GM23338 (cell line): ENCODE measurements at regions not wholly inside any gene's neighbourhood (a gene's known extent, or its start where the extent isn't known, plus 50 kb on each side); places are given as distances from the start of the nearest gene placed in this dataset.

Experiments used
- ATAC-seq: fragments of 200-7000 bp; cut with Tn5 transposase; 3 replicates; pipeline ENCODE4 v1.9.1; 2020
- DNase-seq: peaks from one replicate; pipeline ENCODE4 v3.0.0-alpha.2; 2015; ENCODE audit warnings: low spot score
- H2AFZ ChIP-seq: fragments of 200-600 bp; sonication (generic); 2 replicates; pipeline ENCODE4 v1.8.0; 2016; ENCODE audit warnings: antibody characterized with exemption, mild to moderate bottlenecking, moderate library complexity
- H3F3A ChIP-seq: fragments of 200-600 bp; sonication (generic); replicated peaks from 2 replicates; pipeline ENCODE4 v1.8.0; 2017; ENCODE audit warnings: antibody characterized with exemption, mixed run types, low read depth
- H3K27ac ChIP-seq: fragments of 200-600 bp; sonication (generic); 2 replicates; pipeline ENCODE4 v1.6.1; 2016; ENCODE audit warnings: low read depth
- H3K27me3 ChIP-seq: fragments of 200-600 bp; sonication (generic); 2 replicates; pipeline ENCODE4 v1.8.0; 2016; ENCODE audit warnings: mild to moderate bottlenecking, mixed run types, moderate library complexity; ENCODE audit not compliant: insufficient read depth
- H3K36me3 ChIP-seq: fragments of 200-600 bp; sonication (generic); 2 replicates; pipeline ENCODE4 v1.8.0; 2016; ENCODE audit warnings: mild to moderate bottlenecking; ENCODE audit not compliant: insufficient read depth
- H3K4me1 ChIP-seq: fragments of 200-600 bp; sonication (generic); 2 replicates; pipeline ENCODE4 v1.8.0; 2016; ENCODE audit warnings: mild to moderate bottlenecking, moderate library complexity; ENCODE audit not compliant: insufficient read depth
- H3K4me2 ChIP-seq: fragments of 200-600 bp; sonication (generic); 2 replicates; pipeline ENCODE4 v1.7.1; 2017; ENCODE audit warnings: mixed run types
- H3K4me3 ChIP-seq: fragments of 200-600 bp; sonication (generic); 2 replicates; pipeline ENCODE4 v1.6.1; 2016; ENCODE audit warnings: mixed run types
- H3K79me2 ChIP-seq: fragments of 200-600 bp; sonication (generic); replicated peaks from 2 replicates; pipeline ENCODE4 v1.8.0; 2017; ENCODE audit warnings: mild to moderate bottlenecking; ENCODE audit not compliant: insufficient read depth
- H3K9me2 ChIP-seq: fragments of 200-600 bp; sonication (generic); 2 replicates; pipeline ENCODE4 v1.8.0; 2017; ENCODE audit not compliant: insufficient read depth
- H4K20me1 ChIP-seq: fragments of 200-600 bp; sonication (generic); replicated peaks from 2 replicates; pipeline ENCODE4 v1.8.0; 2017; ENCODE audit warnings: mild to moderate bottlenecking; ENCODE audit not compliant: insufficient read depth
- H3K27ac Mint-ChIP-seq: 2 replicates; pipeline ENCODE4 v1.8.0; 2020; ENCODE audit warnings: inconsistent platforms, mild to moderate bottlenecking, moderate library complexity, mixed read lengths
- H3K27me3 Mint-ChIP-seq: 3 replicates; pipeline ENCODE4 v1.8.0; 2022; ENCODE audit warnings: low read depth, mild to moderate bottlenecking, moderate library complexity, mixed read lengths, inconsistent platforms; ENCODE audit not compliant: insufficient read depth, poor library complexity
- H3K36me3 Mint-ChIP-seq: 3 replicates; pipeline ENCODE4 v1.8.0; 2021; ENCODE audit warnings: low read depth, mild to moderate bottlenecking, inconsistent platforms, moderate library complexity, mixed read lengths
- H3K4me1 Mint-ChIP-seq: 3 replicates; pipeline ENCODE4 v1.8.0; 2020; ENCODE audit warnings: mild to moderate bottlenecking, inconsistent platforms, mixed read lengths
- H3K4me3 Mint-ChIP-seq: 3 replicates; pipeline ENCODE4 v1.8.0; 2021; ENCODE audit warnings: moderate library complexity, mild to moderate bottlenecking, inconsistent platforms, mixed read lengths
- H3K9me3 Mint-ChIP-seq: 3 replicates; pipeline ENCODE4 v1.8.0; 2020; ENCODE audit warnings: moderate library complexity, mild to moderate bottlenecking, inconsistent platforms, mixed read lengths
- CREB1 ChIP-seq: fragments of 250-450 bp; sonication (Bioruptor Pico); IDR thresholded peaks from 2 replicates; pipeline ENCODE4 v1.5.0; 2020; ENCODE audit warnings: low read depth, mild to moderate bottlenecking, moderate library complexity
- EZH2 ChIP-seq: fragments of 200-600 bp; sonication (generic); IDR thresholded peaks from one replicate; pipeline ENCODE4 v1.8.0; 2017; ENCODE audit warnings: antibody characterized with exemption, mild to moderate bottlenecking, low read depth; ENCODE audit not compliant: unreplicated experiment
- JUNB ChIP-seq: IDR thresholded peaks from one replicate; pipeline ENCODE4 v1.6.1; 2016; ENCODE audit warnings: antibody characterized with exemption; ENCODE audit not compliant: unreplicated experiment
- NANOG ChIP-seq: IDR thresholded peaks from 2 replicates; pipeline ENCODE4 v1.6.1; 2016; ENCODE audit warnings: antibody characterized with exemption, borderline replicate concordance
- POLR2AphosphoS5 ChIP-seq: IDR thresholded peaks from 2 replicates; pipeline ENCODE4 v1.6.1; 2016; ENCODE audit warnings: antibody characterized with exemption, low read depth
- REST ChIP-seq: IDR thresholded peaks from one replicate; pipeline ENCODE4 v1.6.1; 2018; ENCODE audit warnings: antibody characterized with exemption; ENCODE audit not compliant: unreplicated experiment
- ZNF114 ChIP-seq: fragments of 250-450 bp; sonication (Bioruptor Pico); IDR thresholded peaks from 2 replicates; pipeline ENCODE4 v1.5.0; 2020; ENCODE audit warnings: mild to moderate bottlenecking, moderate library complexity
- ZNF331 ChIP-seq: fragments of 250-450 bp; sonication (Bioruptor Pico); IDR thresholded peaks from 2 replicates; pipeline ENCODE4 v1.5.0; 2020; ENCODE audit warnings: low read depth, mild to moderate bottlenecking, moderate library complexity
- TF ChIP-seq, protein P1 (sequence below), 2 experiments: fragments of 200-600 bp in 1 of 2; sonication (generic) in 1 of 2; conservative IDR thresholded peaks; 2 replicates each; pipeline versions ENCODE4 v1.5.1 to v1.6.1; 2016 to 2017; ENCODE audit warnings: antibody characterized with exemption in 2 of 2, low read depth in 2 of 2, mild to moderate bottlenecking in 2 of 2, moderate library complexity in 1 of 2
- TF ChIP-seq, protein P2 (sequence below): IDR thresholded peaks from 2 replicates; pipeline ENCODE4 v1.6.1; 2016; ENCODE audit warnings: antibody characterized with exemption

DNA sequence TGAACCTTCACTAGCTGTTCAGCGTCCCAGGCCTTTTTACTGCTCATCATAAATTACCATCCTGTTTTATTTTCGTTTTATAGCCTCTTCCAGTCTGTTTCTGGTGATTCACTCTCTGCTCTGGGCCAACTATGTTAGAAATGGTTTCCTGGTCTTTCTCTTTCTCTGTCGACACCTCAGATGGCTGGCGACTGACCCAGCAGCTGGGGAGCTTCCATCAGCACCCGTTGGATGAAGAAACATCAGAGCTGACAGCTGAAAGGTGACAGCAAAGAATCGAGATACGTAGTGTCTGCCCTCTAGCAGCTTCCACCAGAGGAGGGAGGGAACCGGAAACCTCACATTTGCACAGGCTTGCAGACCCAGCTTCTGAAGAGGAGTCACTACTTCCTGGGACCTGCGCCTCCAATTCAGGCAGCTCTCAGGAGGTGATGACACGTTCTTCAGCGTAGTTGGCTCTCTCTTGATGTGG lies 82.9 kb upstream of the MLN start:
- Histone ChIP-seq H3K36me3 (no peaks in the 10 kb centered on the region), H3K27me3 (no peaks in the 10 kb centered on the region), H3K79me2 (no peaks in the 10 kb centered on the region), H3K9me2 (no peaks in the 10 kb centered on the region), H3F3A (no peaks in the 10 kb centered on the region), H4K20me1 (no peaks in the 10 kb centered on the region), H3K4me1 (no peaks in the 10 kb centered on the region), H3K27ac (no peak overlapping the region), H3K4me3 (no peak overlapping the region), H3K4me2 (no peak overlapping the region), H2AFZ (no peak overlapping the region)
- Mint-ChIP-seq H3K9me3 (no peaks in the 10 kb centered on the region), H3K27ac (no peak overlapping the region), H3K4me3 (no peak overlapping the region), H3K4me1 (peaks cover 6% of the 10 kb centered on the region; the same call in 2 of the 3 replicates), H3K27me3 (peaks cover 6% of the 10 kb centered on the region), H3K36me3 (no peaks in the 10 kb centered on the region)
- ATAC-seq (no peak), DNase-seq (no peak)
- TF ChIP-seq EZH2 (no peak), POLR2AphosphoS5 (no peak), REST (no peak), CREB1 (CRISPR knock-in tag) (no peak), NANOG (no peak), ZNF331 (CRISPR knock-in tag) (no peak), JUNB (no peak), ZNF114 (CRISPR knock-in tag) (no peak)
- TF ChIP-seq, protein P1, sequence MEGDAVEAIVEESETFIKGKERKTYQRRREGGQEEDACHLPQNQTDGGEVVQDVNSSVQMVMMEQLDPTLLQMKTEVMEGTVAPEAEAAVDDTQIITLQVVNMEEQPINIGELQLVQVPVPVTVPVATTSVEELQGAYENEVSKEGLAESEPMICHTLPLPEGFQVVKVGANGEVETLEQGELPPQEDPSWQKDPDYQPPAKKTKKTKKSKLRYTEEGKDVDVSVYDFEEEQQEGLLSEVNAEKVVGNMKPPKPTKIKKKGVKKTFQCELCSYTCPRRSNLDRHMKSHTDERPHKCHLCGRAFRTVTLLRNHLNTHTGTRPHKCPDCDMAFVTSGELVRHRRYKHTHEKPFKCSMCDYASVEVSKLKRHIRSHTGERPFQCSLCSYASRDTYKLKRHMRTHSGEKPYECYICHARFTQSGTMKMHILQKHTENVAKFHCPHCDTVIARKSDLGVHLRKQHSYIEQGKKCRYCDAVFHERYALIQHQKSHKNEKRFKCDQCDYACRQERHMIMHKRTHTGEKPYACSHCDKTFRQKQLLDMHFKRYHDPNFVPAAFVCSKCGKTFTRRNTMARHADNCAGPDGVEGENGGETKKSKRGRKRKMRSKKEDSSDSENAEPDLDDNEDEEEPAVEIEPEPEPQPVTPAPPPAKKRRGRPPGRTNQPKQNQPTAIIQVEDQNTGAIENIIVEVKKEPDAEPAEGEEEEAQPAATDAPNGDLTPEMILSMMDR (conservative IDR thresholded peaks at IDR 0.05; ENCODE audit: low read depth in 2 of 2), result no peak
- TF ChIP-seq, protein P2, sequence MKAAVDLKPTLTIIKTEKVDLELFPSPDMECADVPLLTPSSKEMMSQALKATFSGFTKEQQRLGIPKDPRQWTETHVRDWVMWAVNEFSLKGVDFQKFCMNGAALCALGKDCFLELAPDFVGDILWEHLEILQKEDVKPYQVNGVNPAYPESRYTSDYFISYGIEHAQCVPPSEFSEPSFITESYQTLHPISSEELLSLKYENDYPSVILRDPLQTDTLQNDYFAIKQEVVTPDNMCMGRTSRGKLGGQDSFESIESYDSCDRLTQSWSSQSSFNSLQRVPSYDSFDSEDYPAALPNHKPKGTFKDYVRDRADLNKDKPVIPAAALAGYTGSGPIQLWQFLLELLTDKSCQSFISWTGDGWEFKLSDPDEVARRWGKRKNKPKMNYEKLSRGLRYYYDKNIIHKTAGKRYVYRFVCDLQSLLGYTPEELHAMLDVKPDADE, result no peak
